ENCODE measurements at regions not wholly inside any gene's neighbourhood (a gene's known extent, or its start where the extent isn't known, plus 50 kb on each side); places are given as distances from the start of the nearest gene placed in this dataset.
"Not testable (repeated sequence)": the region's sequence is repeated elsewhere in the genome, so short reads cannot be mapped to it uniquely, and the experiment has no call there.

- DNase-seq (ENCODE audit: low read depth) = no peak
- TF ChIP-seq, protein P1, sequence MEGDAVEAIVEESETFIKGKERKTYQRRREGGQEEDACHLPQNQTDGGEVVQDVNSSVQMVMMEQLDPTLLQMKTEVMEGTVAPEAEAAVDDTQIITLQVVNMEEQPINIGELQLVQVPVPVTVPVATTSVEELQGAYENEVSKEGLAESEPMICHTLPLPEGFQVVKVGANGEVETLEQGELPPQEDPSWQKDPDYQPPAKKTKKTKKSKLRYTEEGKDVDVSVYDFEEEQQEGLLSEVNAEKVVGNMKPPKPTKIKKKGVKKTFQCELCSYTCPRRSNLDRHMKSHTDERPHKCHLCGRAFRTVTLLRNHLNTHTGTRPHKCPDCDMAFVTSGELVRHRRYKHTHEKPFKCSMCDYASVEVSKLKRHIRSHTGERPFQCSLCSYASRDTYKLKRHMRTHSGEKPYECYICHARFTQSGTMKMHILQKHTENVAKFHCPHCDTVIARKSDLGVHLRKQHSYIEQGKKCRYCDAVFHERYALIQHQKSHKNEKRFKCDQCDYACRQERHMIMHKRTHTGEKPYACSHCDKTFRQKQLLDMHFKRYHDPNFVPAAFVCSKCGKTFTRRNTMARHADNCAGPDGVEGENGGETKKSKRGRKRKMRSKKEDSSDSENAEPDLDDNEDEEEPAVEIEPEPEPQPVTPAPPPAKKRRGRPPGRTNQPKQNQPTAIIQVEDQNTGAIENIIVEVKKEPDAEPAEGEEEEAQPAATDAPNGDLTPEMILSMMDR (IDR thresholded peaks at IDR 0.05; ENCODE audit: low read length, missing control alignments) = no peak
Observed at GRCh38 chr5:125249400-125249799, 503.0 kb upstream of the ZNF608 start.

GRCh38 chr5:125251703-125252102 is 505.3 kb upstream of the ZNF608 start:
- DNase-seq (ENCODE audit: low read depth) = no peak
- no peak overlapping the region for H3K4me3 ChIP-seq (replicated peaks; ENCODE audit: low read depth, low read length)
- TF ChIP-seq, protein P1 (IDR thresholded peaks at IDR 0.05; ENCODE audit: low read length, missing control alignments) = no peak

More at GRCh38 chr5:125249400-125249799, 503.0 kb upstream of the ZNF608 start:
- H3K4me3 ChIP-seq (replicated peaks; ENCODE audit: low read depth, low read length) = no peak overlapping the region

- DNase-seq (ENCODE audit: low read depth); H3K4me3 ChIP-seq (replicated peaks; ENCODE audit: low read depth, low read length): not testable (repeated sequence)
Observed at GRCh38 chr5:125253634-125254033, 507.2 kb upstream of the ZNF608 start.

DNA sequence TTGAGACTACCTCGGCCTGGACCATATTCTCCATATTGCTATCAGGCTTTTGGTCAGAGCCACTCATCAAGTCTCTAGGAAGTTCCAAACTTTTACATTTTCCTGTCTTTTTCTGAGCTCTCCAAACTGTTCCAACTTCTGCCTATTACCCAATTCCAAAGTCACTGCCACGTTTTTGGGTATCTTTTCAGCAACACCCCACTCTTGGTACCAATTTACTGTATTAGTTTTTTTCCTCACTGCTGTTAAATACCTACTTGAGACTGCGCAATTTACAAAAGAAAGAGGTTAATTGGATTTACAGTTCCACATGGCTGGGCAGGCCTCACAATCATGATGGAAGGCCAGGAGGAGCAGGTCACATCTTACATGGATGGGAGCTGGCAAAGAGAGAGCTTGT is 507.8 kb upstream of the ZNF608 start:
- DNase-seq (ENCODE audit: low read depth) = no peak
- TF ChIP-seq, protein P1 (IDR thresholded peaks at IDR 0.05; ENCODE audit: low read length, missing control alignments) = no peak
- H3K4me3 ChIP-seq (replicated peaks; ENCODE audit: low read depth, low read length) = no peak overlapping the region

DNA sequence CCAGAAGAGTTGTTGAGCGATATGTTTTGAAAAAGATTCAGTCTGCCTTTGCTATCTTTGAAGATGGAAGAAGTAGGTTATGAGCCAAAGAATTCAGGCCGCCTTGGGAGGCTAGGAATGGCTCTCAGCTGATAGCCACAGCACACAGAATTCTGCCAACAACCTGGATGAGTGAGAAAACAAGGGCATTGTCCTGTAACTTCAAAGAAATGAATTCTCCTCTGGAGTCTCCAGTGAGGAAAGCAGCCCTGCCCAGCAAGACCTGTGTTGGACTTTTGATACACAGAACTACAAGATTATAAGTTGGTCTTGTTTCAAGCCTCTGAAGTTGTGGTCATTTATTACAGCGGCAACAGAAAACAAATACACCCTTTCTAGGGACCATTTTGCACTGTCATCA is 509.9 kb upstream of the ZNF608 start:
- DNase-seq (ENCODE audit: low read depth) = no peak
- no peak overlapping the region for H3K4me3 ChIP-seq (replicated peaks; ENCODE audit: low read depth, low read length)
- TF ChIP-seq, protein P1 (IDR thresholded peaks at IDR 0.05; ENCODE audit: low read length, missing control alignments) = no peak

GRCh38 chr5:125257057-125257972 is 510.9 kb upstream of the ZNF608 start:
- no peak overlapping the region for H3K4me3 ChIP-seq (replicated peaks; ENCODE audit: low read depth, low read length)
- DNase-seq (ENCODE audit: low read depth) = no peak
- TF ChIP-seq, protein P1 (IDR thresholded peaks at IDR 0.05; ENCODE audit: low read length, missing control alignments) = no peak

DNA sequence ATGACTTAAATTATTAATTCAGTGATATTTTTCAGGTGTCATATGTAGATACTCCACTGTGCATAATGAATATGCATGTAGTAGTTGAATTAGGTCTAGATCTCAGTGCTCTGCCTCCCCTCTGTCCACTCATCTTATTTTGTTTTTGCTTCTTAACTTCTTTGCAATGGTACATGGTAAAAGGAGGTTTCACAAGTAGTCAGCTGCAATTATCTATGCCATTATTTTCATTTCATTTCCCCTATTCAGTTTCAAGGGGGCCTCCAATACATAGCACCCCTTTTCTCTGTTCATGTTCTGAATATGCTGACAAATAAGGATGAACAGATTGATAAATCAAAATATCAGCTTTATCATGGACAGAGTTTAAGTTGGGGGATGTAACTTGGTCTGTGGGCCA is 511.6 kb upstream of the ZNF608 start:
- no peak overlapping the region for H3K4me3 ChIP-seq (replicated peaks; ENCODE audit: low read depth, low read length)
- DNase-seq (ENCODE audit: low read depth) = no peak
- TF ChIP-seq, protein P1 (IDR thresholded peaks at IDR 0.05; ENCODE audit: low read length, missing control alignments) = no peak
